GM23248 (cell line): ENCODE measurements at regions not wholly inside any gene's neighbourhood (a gene's known extent, or its start where the extent isn't known, plus 50 kb on each side); places are given as distances from the start of the nearest gene placed in this dataset.

Source experiments
- DNase-seq: peaks from one replicate; pipeline ENCODE4 v3.0.0-alpha.2; 2015
- H2AFZ ChIP-seq: fragments of 200-600 bp; sonication (generic); 2 replicates; pipeline ENCODE4 v1.6.1; 2016; ENCODE audit warnings: antibody characterized with exemption
- H3F3A ChIP-seq: fragments of 200-600 bp; sonication (generic); 2 replicates; pipeline ENCODE4 v1.6.1; 2016; ENCODE audit warnings: mild to moderate bottlenecking, antibody characterized with exemption, mixed run types; ENCODE audit not compliant: insufficient read depth
- H3K27ac ChIP-seq: fragments of 200-600 bp; sonication (generic); 2 replicates; pipeline ENCODE4 v1.5.1; 2016; ENCODE audit warnings: mild to moderate bottlenecking
- H3K27me3 ChIP-seq: fragments of 200-600 bp; sonication (generic); replicated peaks from 2 replicates; pipeline ENCODE4 v1.6.1; 2016; ENCODE audit warnings: mild to moderate bottlenecking; ENCODE audit not compliant: insufficient read depth
- H3K36me3 ChIP-seq: fragments of 200-600 bp; sonication (generic); 2 replicates; pipeline ENCODE4 v1.6.1; 2016; ENCODE audit warnings: low read depth, mild to moderate bottlenecking
- H3K4me1 ChIP-seq: fragments of 200-600 bp; sonication (generic); 2 replicates; pipeline ENCODE4 v1.6.1; 2016; ENCODE audit warnings: mild to moderate bottlenecking; ENCODE audit not compliant: insufficient read depth
- H3K4me2 ChIP-seq: fragments of 200-600 bp; sonication (generic); one replicate; pipeline ENCODE4 v1.6.1; 2016; ENCODE audit warnings: mild to moderate bottlenecking; ENCODE audit not compliant: unreplicated experiment
- H3K4me3 ChIP-seq: fragments of 200-600 bp; sonication (generic); 2 replicates; pipeline ENCODE4 v1.5.1; 2016; ENCODE audit warnings: mild to moderate bottlenecking
- H3K79me2 ChIP-seq: fragments of 200-600 bp; sonication (generic); 2 replicates; pipeline ENCODE4 v1.6.1; 2016; ENCODE audit warnings: mild to moderate bottlenecking; ENCODE audit not compliant: insufficient read depth
- H3K9ac ChIP-seq: fragments of 200-600 bp; sonication (generic); 2 replicates; pipeline ENCODE4 v1.6.1; 2016; ENCODE audit warnings: mild to moderate bottlenecking
- H3K9me2 ChIP-seq: fragments of 200-600 bp; sonication (generic); 2 replicates; pipeline ENCODE4 v1.6.1; 2016; ENCODE audit warnings: mixed run types, mild to moderate bottlenecking, moderate library complexity; ENCODE audit not compliant: insufficient read depth
- H3K9me3 ChIP-seq: fragments of 200-600 bp; sonication (generic); one replicate; pipeline ENCODE4 v1.6.1; 2017; ENCODE audit warnings: low read depth
- H4K20me1 ChIP-seq: fragments of 200-600 bp; sonication (generic); 2 replicates; pipeline ENCODE4 v1.6.0; 2016; ENCODE audit not compliant: insufficient read depth
- EZH2 ChIP-seq: fragments of 200-600 bp; sonication (generic); IDR thresholded peaks from 2 replicates; pipeline ENCODE4 v1.6.1; 2018; ENCODE audit warnings: antibody characterized with exemption, mild to moderate bottlenecking; ENCODE audit not compliant: insufficient read depth, poor library complexity, severe bottlenecking
- EZH2phosphoT487 ChIP-seq: fragments of 200-600 bp; sonication (generic); IDR thresholded peaks from 2 replicates; pipeline ENCODE4 v1.6.1; 2018; ENCODE audit warnings: antibody characterized with exemption, moderate library complexity, mild to moderate bottlenecking, low read depth; ENCODE audit not compliant: insufficient read depth
- WGBS, 2 experiments: methylation state at CpG; one replicate each; pipeline ENCODE4 v1.1.6; 2015 to 2017; ENCODE audit warnings: low lambda C conversion rate in 2 of 2, low coverage in 1 of 2; ENCODE audit errors: missing lambda C conversion rate in 2 of 2; 5-methylcytosine and 5-hydroxymethylcytosine counted together
- in situ Hi-C: fragments of 300-500 bp; cut with MboI; formaldehyde crosslinking; loops from 2 replicates; pipeline ENCODE4 v1.15.0; 2020

DNA sequence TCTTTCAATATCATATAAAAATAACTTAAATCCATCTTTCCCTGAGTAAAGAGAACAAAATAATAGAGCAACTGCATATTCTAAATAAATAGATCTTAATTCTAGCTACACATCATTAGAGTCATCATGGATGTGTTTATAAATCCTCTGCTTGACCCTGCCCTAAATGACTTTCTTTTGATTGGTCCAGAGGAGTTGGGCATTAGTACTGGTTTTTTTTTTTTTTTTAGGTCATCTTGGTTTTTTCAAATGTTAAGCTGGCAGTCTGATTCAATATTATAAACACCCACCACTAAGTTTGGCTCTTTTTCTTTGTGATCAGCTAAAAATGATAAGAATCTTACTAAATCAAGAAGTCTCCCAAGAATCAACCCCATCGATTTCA lies 504.0 kb upstream of the CBLB start:
- Histone ChIP-seq H3F3A (no peaks in the 10 kb centered on the region), H3K4me2 (no peak overlapping the region), H3K27me3 (no peaks in the 10 kb centered on the region), H3K36me3 (no peaks in the 10 kb centered on the region), H3K9me2 (no peaks in the 10 kb centered on the region), H4K20me1 (no peaks in the 10 kb centered on the region), H3K4me3 (no peak overlapping the region), H3K9me3 (no peaks in the 10 kb centered on the region), H3K9ac (no peak overlapping the region), H3K4me1 (no peaks in the 10 kb centered on the region), H3K27ac (no peak overlapping the region), H2AFZ (no peak overlapping the region), H3K79me2 (no peaks in the 10 kb centered on the region)
- TF ChIP-seq EZH2phosphoT487, result no peak
- DNase-seq, result no peak
- 75 to 79% methylated on average over 1 of the region's 1 CpG for WGBS, 2 experiments
- in situ Hi-C loops, result no loop called here

DNA sequence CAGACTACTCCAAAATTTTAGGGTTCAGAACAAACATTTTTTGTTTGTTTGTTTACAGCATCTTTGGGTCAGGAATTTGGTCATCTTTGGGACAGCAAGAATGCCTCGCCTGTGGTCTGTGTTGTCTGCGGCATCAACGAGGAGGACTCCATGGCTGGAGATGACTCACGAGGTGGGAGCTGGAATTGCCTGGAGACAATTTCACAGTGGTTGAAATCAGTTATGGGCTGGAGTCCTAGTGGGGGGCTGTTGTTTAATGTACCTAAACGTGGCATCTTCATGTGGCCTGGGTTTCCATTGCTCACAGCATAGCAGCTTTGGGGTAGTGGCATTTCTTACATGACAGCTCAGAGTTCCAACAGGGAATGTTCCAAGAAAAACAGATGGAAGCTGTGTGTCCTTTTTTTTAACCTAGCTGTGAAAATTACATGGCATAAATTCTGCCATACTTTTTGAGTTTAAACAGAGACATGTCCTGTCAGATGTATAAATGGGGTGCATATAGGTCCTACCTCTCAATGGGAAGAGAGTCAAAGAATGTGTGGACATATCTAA lies 507.3 kb upstream of the CBLB start:
- no peak for TF ChIP-seq EZH2phosphoT487
- no peak for TF ChIP-seq EZH2
- DNase-seq, result peak; percentile 3
- Histone ChIP-seq H3K9me2 (no peaks in the 10 kb centered on the region), H2AFZ (no peak overlapping the region), H3K79me2 (no peaks in the 10 kb centered on the region), H3K9me3 (no peaks in the 10 kb centered on the region), H3K4me2 (no peak overlapping the region), H3K4me1 (no peaks in the 10 kb centered on the region), H3F3A (no peaks in the 10 kb centered on the region), H3K27ac (no peak overlapping the region), H3K9ac (no peak overlapping the region), H3K4me3 (no peak overlapping the region), H3K27me3 (no peaks in the 10 kb centered on the region), H4K20me1 (no peaks in the 10 kb centered on the region), H3K36me3 (no peaks in the 10 kb centered on the region)
- in situ Hi-C loops, result no loop called here
- WGBS, 2 experiments, result 73% methylated on average over 5 of the region's 5 CpGs

- Histone ChIP-seq H3K79me2 (no peaks in the 10 kb centered on the region), H3K9ac (no peak overlapping the region), H3K4me1 (no peaks in the 10 kb centered on the region), H3K4me2 (no peak overlapping the region), H3K9me3 (no peaks in the 10 kb centered on the region), H3F3A (no peaks in the 10 kb centered on the region), H3K4me3 (no peak overlapping the region), H3K27ac (no peak overlapping the region), H3K27me3 (no peaks in the 10 kb centered on the region), H4K20me1 (no peaks in the 10 kb centered on the region), H3K9me2 (no peaks in the 10 kb centered on the region), H2AFZ (no peak overlapping the region), H3K36me3 (no peaks in the 10 kb centered on the region)
- 89 to 92% methylated on average over 6 of the region's 6 CpGs for WGBS, 2 experiments
- in situ Hi-C loops, result no loop called here
- no peak for DNase-seq
- no peak for TF ChIP-seq EZH2phosphoT487
- no peak for TF ChIP-seq EZH2
These were observed 510.5 kb upstream of the CBLB start for GRCh38 chr3:106379251-106379750.

- Histone ChIP-seq H3K4me1 (no peaks in the 10 kb centered on the region), H3K4me2 (no peak overlapping the region), H3K9me3 (no peaks in the 10 kb centered on the region), H3K36me3 (no peaks in the 10 kb centered on the region), H4K20me1 (no peaks in the 10 kb centered on the region), H3K27ac (no peak overlapping the region), H3K9me2 (no peaks in the 10 kb centered on the region), H3K79me2 (no peaks in the 10 kb centered on the region), H2AFZ (0 out of 2 replicates have a peak overlapping the region, but pooled peaks have one; percentile 13), H3K27me3 (no peaks in the 10 kb centered on the region), H3F3A (no peaks in the 10 kb centered on the region), H3K9ac (no peak overlapping the region), H3K4me3 (no peak overlapping the region)
- WGBS, 2 experiments, result 61 to 79% methylated on average over 1 of the region's 1 CpG
- TF ChIP-seq EZH2, result no peak
- TF ChIP-seq EZH2phosphoT487, result no peak
- no peak for DNase-seq
- in situ Hi-C loops, result no loop called here
These were observed 511.4 kb upstream of the CBLB start for GRCh38 chr3:106380232-106380631.
